Adipocyte (in vitro differentiated cells): ENCODE measurements at regions not wholly inside any gene's neighbourhood (a gene's known extent, or its start where the extent isn't known, plus 50 kb on each side); places are given as distances from the start of the nearest gene placed in this dataset.

ENCODE experiments used
- DNase-seq: peaks from one replicate; pipeline ENCODE4 v3.0.0-alpha.2; 2015; ENCODE audit warnings: low read depth
- H3K27me3 ChIP-seq: replicated peaks from 2 replicates; pipeline ENCODE4 v1.7.0; 2013; ENCODE audit warnings: mild to moderate bottlenecking, low read length, moderate library complexity; ENCODE audit not compliant: control insufficient read depth, insufficient read depth
- H3K36me3 ChIP-seq: 2 replicates; pipeline ENCODE4 v1.7.0; 2013; ENCODE audit warnings: low read length, mild to moderate bottlenecking, moderate library complexity; ENCODE audit not compliant: control insufficient read depth, insufficient read depth, severe bottlenecking
- H3K4me1 ChIP-seq: 2 replicates; pipeline ENCODE4 v1.7.0; 2013; ENCODE audit warnings: mild to moderate bottlenecking, low read length, moderate library complexity; ENCODE audit not compliant: control insufficient read depth, insufficient read depth
- H3K4me3 ChIP-seq: 2 replicates; pipeline ENCODE4 v1.7.0; 2013; ENCODE audit warnings: mild to moderate bottlenecking, low read length, moderate library complexity
- H3K9ac ChIP-seq: 2 replicates; pipeline ENCODE4 v1.7.0; 2013; ENCODE audit warnings: mild to moderate bottlenecking, low read length, moderate library complexity
- H3K9me3 ChIP-seq: 2 replicates; pipeline ENCODE4 v1.7.0; 2013; ENCODE audit warnings: mild to moderate bottlenecking, low read length, moderate library complexity; ENCODE audit not compliant: control insufficient read depth

DNA sequence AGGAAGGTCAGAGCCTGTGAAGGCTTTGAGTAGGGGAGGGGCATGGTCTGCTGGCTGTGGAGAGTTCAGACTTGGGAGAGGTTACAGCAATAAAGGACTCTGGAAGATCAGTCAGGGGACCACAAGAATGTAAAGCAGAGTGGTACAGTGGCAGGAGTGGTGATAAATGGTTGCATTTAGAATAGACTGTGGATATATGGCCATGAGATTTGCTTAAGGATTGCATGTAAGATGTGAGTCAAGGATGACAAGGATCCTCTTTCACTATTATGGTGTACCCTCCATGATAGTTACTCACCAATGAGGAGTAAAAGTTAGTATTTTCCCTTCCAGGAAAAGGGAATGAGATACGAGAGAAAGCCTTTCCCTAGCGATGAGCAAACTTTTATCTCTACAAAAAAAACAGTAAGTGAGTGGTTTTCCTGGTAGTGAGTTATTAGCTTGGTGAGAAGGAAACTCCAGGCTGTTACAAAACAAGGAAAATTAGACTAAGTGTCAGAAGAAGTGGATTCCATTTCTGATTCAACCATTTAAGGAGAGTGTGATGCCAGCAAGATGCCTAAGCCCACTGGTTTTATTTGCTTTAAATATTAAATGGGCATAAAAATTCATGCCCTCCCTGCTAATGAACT is 818.0 kb upstream of the ACVR2A start:
- DNase-seq, result no peak

DNA sequence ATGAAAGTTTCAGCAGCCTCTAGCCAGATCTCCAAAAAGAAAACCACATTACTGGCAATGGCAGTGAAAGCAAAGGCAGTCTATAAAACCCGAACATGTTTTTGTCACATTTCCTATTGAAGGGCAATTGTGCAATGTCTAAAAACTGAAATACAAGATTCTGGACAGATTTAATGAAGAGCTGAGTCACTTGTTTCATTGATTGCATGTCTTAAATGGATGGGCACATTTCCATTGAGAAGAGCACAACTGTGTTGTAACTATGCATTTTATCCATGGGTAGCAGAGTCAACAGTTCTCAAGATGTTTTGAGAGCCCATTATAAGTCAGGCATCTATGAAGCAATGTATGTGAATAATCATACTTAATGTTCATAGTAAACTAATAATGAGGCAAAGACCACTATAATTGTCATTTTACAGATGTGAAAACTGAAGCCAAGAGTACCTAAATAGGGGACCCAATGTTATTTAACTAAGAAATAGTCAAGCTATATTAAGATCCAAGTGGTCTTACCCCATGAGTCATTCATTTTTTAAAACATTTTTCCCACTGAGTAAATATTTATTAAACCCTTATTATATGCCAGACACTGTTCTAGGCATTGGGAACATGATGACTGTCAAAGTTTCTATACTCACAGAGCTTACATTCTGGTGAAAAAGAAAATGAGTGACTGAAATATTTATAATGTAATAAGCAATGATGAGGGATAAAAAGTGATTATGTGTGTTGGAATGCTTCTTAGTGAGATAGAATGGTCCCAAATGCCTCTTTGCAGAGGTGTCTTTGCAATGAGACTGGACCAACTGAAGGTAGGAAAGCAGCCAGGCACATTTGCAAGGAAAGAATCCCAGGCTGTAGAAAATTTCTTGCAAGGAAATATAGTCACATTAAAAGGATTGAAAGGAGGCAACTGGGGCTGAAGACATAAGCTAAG is 818.9 kb upstream of the ACVR2A start:
- H3K4me1 ChIP-seq, result peaks cover 29% of the 10 kb centered on the region
- H3K27me3 ChIP-seq, result no peaks in the 10 kb centered on the region
- peak overlapping the region; percentile 74 for H3K9ac ChIP-seq
- H3K9me3 ChIP-seq, result peaks cover 11% of the 10 kb centered on the region
- H3K4me3 ChIP-seq, result peak overlapping the region; percentile 14
- peak; percentile 35 for DNase-seq
- H3K36me3 ChIP-seq, result no peaks in the 10 kb centered on the region

More for the DNA sequence above, 818.0 kb upstream of the ACVR2A start:
- peak overlapping the region; percentile 34 for H3K4me3 ChIP-seq
- H3K27me3 ChIP-seq, result no peaks in the 10 kb centered on the region
- peak overlapping the region; percentile 18 for H3K9ac ChIP-seq
- H3K9me3 ChIP-seq, result peaks cover 11% of the 10 kb centered on the region
- H3K4me1 ChIP-seq, result peaks cover 35% of the 10 kb centered on the region
- H3K36me3 ChIP-seq, result no peaks in the 10 kb centered on the region

DNA sequence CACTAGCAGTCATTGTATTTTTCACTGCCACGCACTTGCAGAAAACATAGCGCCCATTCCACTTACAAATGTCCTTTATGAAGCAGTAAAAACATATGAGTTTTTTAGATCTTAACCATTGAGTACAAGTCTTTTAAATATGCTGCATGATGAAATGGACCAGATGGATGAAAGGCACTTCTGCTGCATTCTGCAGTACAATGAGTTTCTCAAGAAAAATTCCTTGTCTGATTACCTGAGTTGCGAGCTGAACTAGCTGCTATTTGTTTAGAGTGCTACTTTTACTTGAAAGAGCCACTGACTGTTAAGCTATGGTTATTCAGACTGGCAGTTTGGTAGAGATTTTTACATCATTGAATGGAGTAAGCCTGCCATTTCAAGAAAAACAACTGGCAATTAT is 825.5 kb upstream of the ACVR2A start:
- Histone ChIP-seq H3K36me3 (no peaks in the 10 kb centered on the region), H3K9me3 (peaks cover 11% of the 10 kb centered on the region), H3K4me1 (peaks cover 6% of the 10 kb centered on the region), H3K27me3 (no peaks in the 10 kb centered on the region), H3K9ac (no peak overlapping the region), H3K4me3 (no peak overlapping the region)
- no peak for DNase-seq

DNA sequence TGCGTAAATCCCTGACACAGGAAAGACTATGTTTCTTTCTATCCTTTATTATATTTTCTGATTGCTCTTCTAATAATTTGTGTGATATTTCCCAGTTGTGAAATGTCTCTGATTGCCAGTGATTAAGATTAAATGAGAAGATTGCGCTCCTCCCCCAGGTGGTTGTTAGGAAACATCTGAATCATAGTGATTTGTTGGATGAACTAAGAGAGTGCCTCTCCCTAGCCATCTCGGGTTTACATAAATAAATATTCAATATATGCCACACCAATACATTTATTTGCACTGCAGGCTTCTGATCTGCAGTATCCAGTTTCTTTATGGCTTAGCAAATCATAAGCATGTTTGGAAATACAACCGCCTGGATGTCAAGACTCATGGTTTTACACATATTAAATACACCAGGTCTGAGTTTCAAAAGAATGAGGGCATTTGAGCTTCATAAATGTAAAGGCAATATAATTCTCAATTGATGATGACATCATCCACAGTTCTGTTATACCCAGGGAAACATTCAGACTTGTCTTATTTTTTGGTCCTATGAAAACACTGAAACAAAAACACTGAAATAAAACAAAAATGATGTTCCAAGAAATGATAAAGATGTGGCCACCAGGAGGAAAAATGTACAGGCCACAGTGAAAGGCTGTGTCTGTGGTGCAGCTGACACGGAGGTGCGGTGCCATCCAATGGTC is 826.7 kb upstream of the ACVR2A start:
- Histone ChIP-seq H3K4me1 (peaks cover 6% of the 10 kb centered on the region), H3K9me3 (peaks cover 10% of the 10 kb centered on the region), H3K9ac (no peak overlapping the region), H3K27me3 (no peaks in the 10 kb centered on the region), H3K36me3 (no peaks in the 10 kb centered on the region), H3K4me3 (no peak overlapping the region)
- no peak for DNase-seq

DNA sequence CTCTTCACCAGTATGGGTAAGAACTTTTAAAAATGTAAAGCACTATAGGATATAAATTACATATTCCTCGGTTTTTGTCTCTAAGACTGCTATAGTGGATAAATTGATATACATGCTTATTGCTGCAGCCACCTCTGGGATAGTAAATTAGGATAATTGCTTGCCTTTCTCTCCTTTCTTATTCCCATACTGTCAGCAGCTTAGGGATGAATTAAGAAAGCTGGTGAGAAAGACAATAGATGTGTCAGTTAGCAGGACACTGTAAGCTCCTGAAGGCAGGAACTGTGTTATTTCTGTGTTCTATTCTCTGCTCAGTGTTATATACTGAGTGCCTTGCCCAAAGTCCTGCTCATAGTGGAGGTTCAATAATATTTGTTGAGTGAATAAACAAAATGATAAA is 828.6 kb upstream of the ACVR2A start:
- H3K27me3 ChIP-seq, result no peaks in the 10 kb centered on the region
- H3K9ac ChIP-seq, result no peak overlapping the region
- H3K4me1 ChIP-seq, result peaks cover 8% of the 10 kb centered on the region
- no peaks in the 10 kb centered on the region for H3K36me3 ChIP-seq
- H3K4me3 ChIP-seq, result no peak overlapping the region
- no peak for DNase-seq
- H3K9me3 ChIP-seq, result no peaks in the 10 kb centered on the region

DNA sequence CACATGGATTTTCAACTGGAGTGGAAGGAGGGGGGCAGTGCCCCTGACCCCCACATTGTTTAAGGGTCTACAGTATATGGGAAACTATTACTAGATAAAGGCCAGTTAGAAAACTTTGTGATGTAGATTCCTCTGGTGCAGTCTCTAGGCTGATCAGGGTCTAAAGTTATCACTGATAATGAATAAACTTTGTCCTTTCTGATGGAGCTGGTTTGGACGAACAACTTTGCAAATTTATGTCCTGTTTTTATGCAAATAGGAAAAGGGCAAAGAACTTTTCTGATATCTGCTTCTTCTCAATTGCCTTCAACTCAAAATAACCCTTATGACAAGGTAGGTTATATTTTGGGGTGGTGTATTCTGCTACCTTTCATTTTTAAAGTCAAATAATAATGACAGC is 829.2 kb upstream of the ACVR2A start:
- Histone ChIP-seq H3K9ac (no peak overlapping the region), H3K4me1 (peaks cover 14% of the 10 kb centered on the region), H3K36me3 (no peaks in the 10 kb centered on the region), H3K4me3 (no peak overlapping the region), H3K9me3 (no peaks in the 10 kb centered on the region), H3K27me3 (no peaks in the 10 kb centered on the region)
- no peak for DNase-seq

DNA sequence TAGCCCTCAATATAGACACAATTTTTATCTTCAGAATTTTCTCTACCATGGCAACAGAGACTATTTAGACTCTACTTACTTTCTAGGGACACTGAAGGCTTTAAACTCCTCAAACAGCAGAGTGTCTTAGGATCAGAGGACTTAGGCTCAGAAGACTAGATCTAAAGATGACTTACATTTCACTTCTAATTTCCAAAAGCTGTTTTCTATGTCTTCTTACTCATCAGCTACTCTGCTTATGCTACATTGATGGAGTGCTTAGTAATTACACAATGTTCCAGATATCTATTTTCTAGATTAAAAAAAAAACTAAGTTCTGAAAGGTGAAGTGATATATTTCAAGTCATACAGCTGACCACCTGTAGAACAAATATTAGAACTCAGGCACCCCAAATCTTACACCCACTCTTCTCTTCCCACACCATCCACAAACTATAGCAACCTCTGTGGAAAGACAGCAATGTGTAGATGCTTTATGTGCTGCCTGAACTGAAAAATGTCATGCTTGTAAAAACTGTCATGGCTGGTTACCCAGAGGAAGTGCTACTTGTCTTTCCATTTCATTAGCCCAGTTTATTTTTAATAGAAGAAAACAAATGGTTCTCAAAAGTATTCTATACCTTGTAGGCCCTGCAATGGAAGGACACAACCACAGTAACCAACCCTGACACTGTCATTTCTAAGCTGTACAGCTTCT is 831.0 kb upstream of the ACVR2A start:
- no peak for DNase-seq
- Histone ChIP-seq H3K27me3 (no peaks in the 10 kb centered on the region), H3K4me1 (peaks cover 20% of the 10 kb centered on the region), H3K9ac (no peak overlapping the region), H3K9me3 (no peaks in the 10 kb centered on the region), H3K4me3 (no peak overlapping the region), H3K36me3 (no peaks in the 10 kb centered on the region)

DNA sequence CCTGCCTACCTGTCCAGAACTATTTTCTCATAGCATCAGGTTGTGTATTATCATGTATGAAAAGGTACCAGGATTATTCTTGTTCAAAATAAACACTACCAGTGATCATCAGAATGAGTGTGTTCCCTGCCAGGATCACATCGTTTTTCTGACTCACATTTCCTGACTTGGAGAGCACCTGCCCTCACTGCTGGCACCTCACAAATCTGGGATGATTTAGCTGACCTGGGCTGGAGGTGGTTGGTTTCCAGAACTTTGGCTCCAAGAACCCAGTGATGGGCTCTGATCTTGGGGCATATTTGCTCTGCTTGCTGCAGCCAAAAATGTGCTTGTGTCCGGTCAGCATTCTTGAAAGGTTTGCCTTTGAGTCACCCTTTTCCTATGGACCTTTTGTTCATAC is 836.3 kb upstream of the ACVR2A start:
- H3K36me3 ChIP-seq, result no peaks in the 10 kb centered on the region
- no peaks in the 10 kb centered on the region for H3K27me3 ChIP-seq
- no peaks in the 10 kb centered on the region for H3K9me3 ChIP-seq
- H3K9ac ChIP-seq, result no peak overlapping the region
- no peak overlapping the region for H3K4me3 ChIP-seq
- DNase-seq, result no peak
- peaks cover 34% of the 10 kb centered on the region for H3K4me1 ChIP-seq

DNA sequence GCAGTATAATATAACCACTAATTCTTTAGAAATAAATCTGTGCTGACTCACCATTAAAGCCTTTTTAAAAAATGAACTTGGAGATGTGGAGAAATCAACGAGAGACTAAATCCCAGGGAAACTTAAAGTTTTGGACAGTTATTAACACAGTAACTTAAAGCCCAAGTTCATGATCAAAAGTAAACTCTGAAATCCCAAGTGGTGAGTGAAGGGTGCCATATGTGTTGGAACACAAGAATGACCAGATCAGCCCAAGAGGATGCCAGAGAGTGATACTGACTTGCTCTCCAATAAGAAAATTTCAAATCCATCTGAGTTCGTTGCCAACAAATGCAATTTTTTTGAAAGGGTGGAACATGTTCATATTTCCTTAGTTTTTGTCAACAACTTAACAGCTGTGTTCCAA is 838.1 kb upstream of the ACVR2A start:
- no peak for DNase-seq
- Histone ChIP-seq H3K9me3 (no peaks in the 10 kb centered on the region), H3K4me1 (peaks cover 34% of the 10 kb centered on the region)

DNA sequence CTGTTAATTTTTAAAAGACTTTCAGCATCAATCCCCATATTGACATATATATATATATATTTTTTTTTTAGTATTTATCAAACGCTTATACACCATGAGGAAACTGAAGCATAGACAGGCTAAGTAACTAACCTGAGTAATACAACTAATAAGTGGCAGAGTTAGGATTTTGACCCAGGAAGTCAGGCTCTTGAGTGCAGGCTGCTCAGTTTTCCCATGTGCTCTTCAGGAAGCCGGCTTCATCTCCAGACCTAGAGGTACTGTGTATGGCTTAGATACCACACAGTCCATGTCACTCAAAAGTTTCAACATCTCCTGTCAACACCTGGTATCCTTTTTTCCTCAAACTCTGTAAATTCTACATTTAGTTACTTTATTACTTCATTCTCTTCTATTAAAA is 841.7 kb upstream of the ACVR2A start:
- H3K4me3 ChIP-seq, result no peak overlapping the region
- no peak overlapping the region for H3K9ac ChIP-seq
- DNase-seq, result no peak
- H3K4me1 ChIP-seq, result peaks cover 16% of the 10 kb centered on the region
- no peaks in the 10 kb centered on the region for H3K9me3 ChIP-seq
- no peaks in the 10 kb centered on the region for H3K27me3 ChIP-seq
- no peaks in the 10 kb centered on the region for H3K36me3 ChIP-seq

More for the DNA sequence above, 838.1 kb upstream of the ACVR2A start:
- Histone ChIP-seq H3K4me3 (no peak overlapping the region), H3K27me3 (no peaks in the 10 kb centered on the region), H3K36me3 (no peaks in the 10 kb centered on the region), H3K9ac (peak overlapping the region; percentile 48)

DNA sequence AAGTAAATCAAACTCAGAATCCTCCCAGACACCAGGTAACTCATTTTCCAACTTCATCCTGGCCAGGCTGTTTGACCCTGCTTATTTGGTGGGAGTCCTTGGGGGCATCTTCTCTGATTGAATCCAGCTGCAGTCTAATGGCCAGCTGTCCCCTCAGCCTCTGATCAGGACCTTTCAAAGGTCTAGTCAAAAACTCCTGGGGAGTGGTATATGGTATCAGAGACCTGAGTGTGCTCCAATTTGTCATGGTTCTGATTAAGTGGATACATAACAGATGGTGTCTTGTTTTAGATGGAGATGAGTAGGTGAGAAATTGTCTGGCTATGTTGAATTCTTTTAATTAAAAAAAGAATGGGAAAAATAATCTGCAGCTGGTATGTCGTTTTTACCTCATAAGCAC is 842.6 kb upstream of the ACVR2A start:
- Histone ChIP-seq H3K36me3 (no peaks in the 10 kb centered on the region), H3K27me3 (no peaks in the 10 kb centered on the region), H3K4me1 (peaks cover 20% of the 10 kb centered on the region), H3K9me3 (no peaks in the 10 kb centered on the region), H3K9ac (no peak overlapping the region), H3K4me3 (no peak overlapping the region)
- no peak for DNase-seq
